ENCODE measurements at regions not wholly inside any gene's neighbourhood (a gene's known extent, or its start where the extent isn't known, plus 50 kb on each side); places are given as distances from the start of the nearest gene placed in this dataset.
A peak's percentile ranks its signal among the peaks of the same experiment; 100 is the strongest.

DNA sequence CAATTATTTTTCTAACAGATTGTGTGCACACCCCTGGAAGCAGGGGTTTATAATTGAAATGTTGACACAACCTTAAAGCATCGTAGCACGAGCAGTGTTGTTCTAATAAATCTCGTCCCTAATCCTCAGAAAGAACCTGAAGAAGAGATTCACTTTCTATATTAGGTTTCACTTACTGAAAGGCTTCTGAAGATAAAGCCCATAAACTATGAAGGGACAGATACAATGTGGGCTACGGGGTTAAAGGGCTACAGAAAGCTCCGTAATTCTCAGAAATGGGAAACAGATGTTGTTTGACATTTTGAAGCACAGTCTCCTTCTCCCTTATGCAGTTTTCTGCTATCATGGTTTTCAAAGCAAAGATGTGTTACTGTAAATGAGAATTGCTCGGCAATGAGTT is 479.6 kb downstream of the GATA3 start:
- peak overlapping the region; percentile 93 for H3K27ac Mint-ChIP-seq
- H3K4me1 Mint-ChIP-seq = peaks cover 52% of the 10 kb centered on the region
- TF ChIP-seq CTCF (IDR thresholded peaks at IDR 0.05) = no peak
- peaks cover 10% of the 10 kb centered on the region for H3K27me3 Mint-ChIP-seq (ENCODE audit: low read depth, poor library complexity)
- H3K4me3 Mint-ChIP-seq = peak overlapping the region; percentile 55
- peaks cover 6% of the 10 kb centered on the region for H3K36me3 Mint-ChIP-seq (ENCODE audit: low read depth)
- peaks cover 26% of the 10 kb centered on the region for H3K9me3 Mint-ChIP-seq
- peak; percentile 21 for DNase-seq

DNA sequence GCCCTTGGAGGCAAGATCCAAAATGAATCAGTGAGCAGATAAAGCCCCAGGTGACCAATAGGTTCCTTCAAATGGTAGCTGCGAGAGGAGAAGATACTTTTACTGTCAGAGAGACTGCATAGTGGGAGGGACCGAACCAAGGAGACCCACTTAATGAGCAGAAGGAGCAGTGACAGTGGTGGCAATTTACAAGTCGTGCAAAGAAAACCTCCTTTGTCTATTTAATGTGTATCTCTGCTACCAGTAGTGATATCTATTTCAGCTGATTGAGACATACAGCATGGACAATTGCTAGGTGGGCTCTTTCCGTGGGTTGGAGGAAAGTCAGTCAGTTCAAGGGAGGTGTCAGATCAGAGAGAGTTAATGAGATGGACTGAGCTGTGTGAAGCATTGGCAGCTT is 480.4 kb downstream of the GATA3 start:
- Mint-ChIP-seq H3K27ac (peak overlapping the region; percentile 85), H3K9me3 (peaks cover 30% of the 10 kb centered on the region), H3K27me3 (ENCODE audit: low read depth, poor library complexity) (peaks cover 15% of the 10 kb centered on the region), H3K4me3 (peak overlapping the region; percentile 55), H3K36me3 (ENCODE audit: low read depth) (peaks cover 11% of the 10 kb centered on the region), H3K4me1 (peaks cover 52% of the 10 kb centered on the region)
- DNase-seq = no peak
- TF ChIP-seq CTCF (IDR thresholded peaks at IDR 0.05) = no peak

GRCh38 chr10:8539056-8539455 is 484.6 kb downstream of the GATA3 start:
- Mint-ChIP-seq H3K27ac (no peak overlapping the region), H3K9me3 (peaks cover 27% of the 10 kb centered on the region), H3K4me3 (no peak overlapping the region), H3K4me1 (peaks cover 30% of the 10 kb centered on the region), H3K36me3 (ENCODE audit: low read depth) (peaks cover 11% of the 10 kb centered on the region), H3K27me3 (ENCODE audit: low read depth, poor library complexity) (peaks cover 22% of the 10 kb centered on the region)
- no peak for TF ChIP-seq CTCF (IDR thresholded peaks at IDR 0.05)
- no peak for DNase-seq

GRCh38 chr10:8543361-8544056 is 489.0 kb downstream of the GATA3 start:
- TF ChIP-seq CTCF (IDR thresholded peaks at IDR 0.05) = no peak
- no peak for DNase-seq
- peaks cover 45% of the 10 kb centered on the region for H3K9me3 Mint-ChIP-seq
- peaks cover 29% of the 10 kb centered on the region for H3K27me3 Mint-ChIP-seq (ENCODE audit: low read depth, poor library complexity)
- no peak overlapping the region for H3K27ac Mint-ChIP-seq
- no peak overlapping the region for H3K4me3 Mint-ChIP-seq
- H3K4me1 Mint-ChIP-seq = peaks cover 16% of the 10 kb centered on the region
- H3K36me3 Mint-ChIP-seq (ENCODE audit: low read depth) = peaks cover 11% of the 10 kb centered on the region

DNA sequence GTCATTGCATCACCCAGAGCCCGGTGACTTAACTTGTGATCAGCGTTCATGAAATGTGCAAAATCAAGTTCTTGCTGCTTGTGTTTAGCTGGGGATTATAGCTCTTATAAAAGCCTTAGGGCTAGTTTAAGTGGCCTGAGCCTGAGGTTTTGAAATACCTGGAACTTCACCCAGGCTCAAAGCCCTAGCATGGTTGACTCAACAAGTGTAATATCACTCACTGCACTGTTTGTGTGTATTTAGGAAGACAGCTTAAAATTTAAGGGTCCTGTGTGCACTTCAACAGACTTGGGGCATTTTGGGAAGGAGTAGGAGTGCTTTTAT is 489.5 kb downstream of the GATA3 start:
- Mint-ChIP-seq H3K9me3 (peaks cover 49% of the 10 kb centered on the region), H3K36me3 (ENCODE audit: low read depth) (peaks cover 11% of the 10 kb centered on the region), H3K27ac (no peak overlapping the region), H3K4me3 (no peak overlapping the region), H3K4me1 (peaks cover 16% of the 10 kb centered on the region), H3K27me3 (ENCODE audit: low read depth, poor library complexity) (peaks cover 29% of the 10 kb centered on the region)
- TF ChIP-seq CTCF (IDR thresholded peaks at IDR 0.05) = no peak
- no peak for DNase-seq

GRCh38 chr10:8544500-8544899 is 490.0 kb downstream of the GATA3 start:
- H3K36me3 Mint-ChIP-seq (ENCODE audit: low read depth) = peaks cover 6% of the 10 kb centered on the region
- no peak overlapping the region for H3K27ac Mint-ChIP-seq
- TF ChIP-seq CTCF (IDR thresholded peaks at IDR 0.05) = no peak
- peaks cover 26% of the 10 kb centered on the region for H3K27me3 Mint-ChIP-seq (ENCODE audit: low read depth, poor library complexity)
- H3K4me3 Mint-ChIP-seq = no peak overlapping the region
- H3K4me1 Mint-ChIP-seq = peaks cover 16% of the 10 kb centered on the region
- DNase-seq = no peak
- peaks cover 47% of the 10 kb centered on the region for H3K9me3 Mint-ChIP-seq

Data from nephron progenitor cell (in vitro differentiated cells).